Erythroblast (primary cell): ENCODE measurements at regions not wholly inside any gene's neighbourhood (a gene's known extent, or its start where the extent isn't known, plus 50 kb on each side); places are given as distances from the start of the nearest gene placed in this dataset.

Source experiments
- GATA1 ChIP-seq: IDR thresholded peaks from 2 replicates; pipeline ENCODE4 v1.6.1; 2011; ENCODE audit warnings: low read depth, mild to moderate bottlenecking, control low read depth, low read length, moderate library complexity
- POLR2A ChIP-seq: IDR thresholded peaks from 2 replicates; pipeline ENCODE4 v1.6.1; 2011; ENCODE audit warnings: mild to moderate bottlenecking, low read length

DNA sequence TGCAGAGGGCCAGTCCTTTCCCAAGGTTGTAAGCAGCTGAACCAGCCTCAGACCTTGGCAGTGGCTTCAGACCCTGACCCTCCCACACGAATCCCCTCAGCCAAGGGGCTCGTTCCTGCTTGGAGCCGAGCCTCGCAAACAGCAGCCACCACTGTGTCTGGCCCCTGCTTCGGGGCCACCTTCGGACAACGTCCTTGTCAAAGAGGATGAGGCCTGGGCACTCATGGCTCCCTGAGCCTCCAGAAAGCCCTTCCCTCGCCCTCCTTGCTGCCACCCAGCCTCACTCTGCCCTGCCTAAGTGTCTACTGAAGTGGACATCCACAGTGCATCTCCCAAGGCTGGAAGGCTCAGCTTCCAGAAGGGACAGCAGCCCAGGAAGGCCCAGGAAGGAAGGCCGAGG is 161.7 kb downstream of the OLFM1 start:
- TF ChIP-seq POLR2A (no peak), GATA1 (no peak)
